HG03139 (cell line): ENCODE measurements at regions not wholly inside any gene's neighbourhood (a gene's known extent, or its start where the extent isn't known, plus 50 kb on each side); places are given as distances from the start of the nearest gene placed in this dataset.

Experiments
- ATAC-seq: cut with Tn5 transposase; IDR thresholded peaks from one replicate; pipeline ENCODE4 v1.9.1; 2021; ENCODE audit not compliant: unreplicated experiment

DNA sequence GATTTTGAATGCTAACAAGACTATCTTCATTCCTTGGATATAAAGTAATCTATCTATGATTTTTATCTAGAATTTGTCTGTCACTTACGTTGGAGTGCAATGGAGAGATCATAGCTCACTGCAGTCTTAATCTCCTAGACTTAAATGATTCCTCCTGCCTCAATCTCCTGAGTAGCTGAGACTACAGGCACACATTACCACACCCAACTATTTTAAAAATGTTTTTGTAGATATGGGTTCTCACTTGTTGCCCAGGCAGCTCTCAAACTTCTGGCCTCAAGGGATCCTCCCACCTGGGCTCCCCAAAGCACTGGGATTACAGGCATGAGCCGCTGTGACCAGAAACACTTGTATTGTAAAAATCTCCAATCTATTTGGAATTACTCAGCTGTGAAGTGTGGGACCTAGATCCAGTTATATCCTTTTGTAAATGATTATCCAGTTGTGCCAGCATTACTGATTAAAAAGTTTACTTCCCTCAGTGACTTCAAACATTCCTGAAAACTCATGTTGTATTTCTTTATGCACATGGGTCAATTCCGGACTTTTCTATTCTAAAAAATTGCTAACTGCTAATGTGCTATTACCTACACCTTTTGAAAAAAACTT is 1793.8 kb upstream of the WWC1 start:
- no peak for ATAC-seq

DNA sequence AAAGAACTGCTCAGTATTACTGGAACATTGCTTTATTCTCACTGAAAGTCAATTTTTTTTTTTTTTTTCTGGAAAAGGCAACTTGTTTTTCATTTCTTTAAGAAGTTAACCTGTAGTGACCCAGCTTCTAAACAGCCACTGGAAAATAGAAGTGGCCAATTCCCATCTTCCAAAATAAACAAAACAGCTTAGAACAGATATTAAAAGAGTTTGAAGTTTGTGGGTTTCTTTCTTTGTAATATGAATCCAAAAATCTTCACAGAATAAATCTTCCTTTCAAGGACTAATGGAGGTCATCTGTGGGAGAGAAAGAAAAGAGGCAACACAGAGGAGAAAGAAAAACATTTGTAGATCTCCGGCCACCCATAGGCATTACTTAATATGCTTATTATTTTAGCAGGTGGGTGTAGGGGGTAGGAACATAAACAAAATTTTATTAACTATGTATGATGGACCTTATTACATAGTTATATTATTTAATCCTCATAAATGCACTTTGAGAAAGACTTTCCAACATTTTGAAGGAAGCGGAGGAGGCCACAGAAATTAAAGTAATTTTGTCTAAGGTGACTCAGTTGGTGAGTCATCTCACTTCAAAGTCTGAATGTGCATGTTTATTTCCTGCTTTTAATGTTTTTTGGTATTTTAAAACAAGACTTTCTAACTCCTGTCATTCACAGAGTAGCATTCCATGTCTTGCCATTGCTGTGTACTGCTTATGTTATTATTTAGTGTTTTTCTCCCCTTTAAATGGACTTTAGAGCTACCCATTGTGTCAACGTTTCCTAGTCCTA is 1791.8 kb upstream of the WWC1 start:
- ATAC-seq: no peak

DNA sequence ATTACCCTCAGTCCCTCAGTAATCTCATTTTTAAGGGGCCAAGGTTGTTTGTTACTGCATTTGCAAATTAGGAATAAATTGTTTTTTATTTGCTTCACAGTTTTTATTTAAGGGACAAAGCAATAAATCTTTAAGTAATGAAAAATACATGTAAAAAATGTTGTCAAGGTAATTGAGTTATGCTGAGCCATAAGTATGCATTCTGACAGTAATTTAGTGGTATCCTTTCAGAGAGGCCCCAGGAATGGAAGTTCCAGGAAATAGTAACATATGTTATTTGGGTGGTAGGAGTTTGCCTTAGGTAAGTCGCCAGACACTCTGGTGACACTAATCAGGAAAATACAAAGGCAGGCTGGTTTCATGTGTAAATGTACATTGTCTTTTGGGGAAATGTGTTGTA is 1787.9 kb upstream of the WWC1 start:
- no peak for ATAC-seq

DNA sequence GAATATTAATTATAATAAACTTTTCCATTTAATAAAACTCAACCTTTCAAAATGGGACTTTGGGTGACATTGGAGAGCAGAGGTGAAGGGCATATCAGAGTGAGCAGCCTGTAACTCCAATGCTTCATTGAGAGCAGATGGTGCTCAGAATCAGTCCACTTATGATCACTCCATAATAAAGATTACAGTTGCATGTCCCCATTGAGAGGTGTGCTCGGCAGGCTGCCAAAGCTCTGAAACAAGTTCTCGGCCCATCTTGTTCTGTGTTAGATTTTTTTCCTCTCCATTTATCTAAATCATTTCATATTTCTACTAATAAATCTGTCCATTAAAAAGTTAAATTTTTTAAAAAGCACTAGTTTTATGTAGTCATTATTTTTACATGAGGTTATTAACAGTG is 1786.4 kb upstream of the WWC1 start:
- ATAC-seq: no peak

- ATAC-seq: no peak
Measured at GRCh38 chr5:166505544-166505943, 1785.9 kb upstream of the WWC1 start.

- ATAC-seq: no peak
Measured at GRCh38 chr5:166507810-166508425, 1783.5 kb upstream of the WWC1 start.

- ATAC-seq: no peak
Measured at GRCh38 chr5:166509085-166509484, 1782.4 kb upstream of the WWC1 start.

- ATAC-seq: no peak
Measured at GRCh38 chr5:166517976-166518375, 1773.5 kb upstream of the WWC1 start.

DNA sequence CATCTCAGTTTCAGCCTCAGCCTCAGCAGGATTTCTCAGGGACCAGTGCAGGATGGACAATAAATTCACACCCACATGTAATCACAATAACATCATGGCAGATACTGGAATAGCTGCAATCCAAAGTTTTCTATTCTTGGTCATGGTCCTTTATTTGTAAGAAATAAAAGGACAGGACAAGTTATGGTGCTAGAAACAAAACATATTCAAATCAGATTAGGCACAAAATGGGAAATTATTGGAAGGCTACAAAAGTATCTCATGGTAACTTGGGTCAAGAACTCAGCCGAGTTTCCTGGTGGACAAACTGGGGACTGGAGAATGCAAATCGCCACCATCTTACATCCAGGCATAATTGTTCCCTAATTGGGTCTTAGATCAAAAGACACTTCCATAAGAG is 1768.2 kb upstream of the WWC1 start:
- ATAC-seq: no peak

- no peak for ATAC-seq
Measured at GRCh38 chr5:166529200-166529599, 1762.2 kb upstream of the WWC1 start.

- ATAC-seq: no peak
Measured at GRCh38 chr5:166532456-166533220, 1758.8 kb upstream of the WWC1 start.

GRCh38 chr5:166535641-166536040 is 1755.8 kb upstream of the WWC1 start:
- no peak for ATAC-seq

DNA sequence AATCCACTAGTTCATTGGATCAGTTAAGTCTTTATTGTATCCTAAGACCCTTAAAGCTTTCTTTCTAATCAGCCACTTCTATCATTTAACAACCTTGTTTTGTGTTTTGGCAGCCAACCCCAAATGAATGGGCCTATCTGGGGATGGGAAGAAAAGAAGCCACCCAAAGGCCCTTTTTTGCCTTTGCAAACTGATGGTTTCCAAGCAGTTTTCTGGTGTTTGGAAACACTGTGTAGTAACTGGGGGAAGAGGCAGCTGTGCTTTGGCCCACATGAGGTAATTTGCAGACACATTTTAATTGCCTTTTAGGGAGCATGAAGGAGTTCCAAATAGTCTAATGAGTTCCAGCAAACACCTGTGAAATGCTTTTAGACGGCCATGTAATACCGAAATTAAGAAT is 1751.3 kb upstream of the WWC1 start:
- ATAC-seq: no peak

GRCh38 chr5:166551384-166551783 is 1740.1 kb upstream of the WWC1 start:
- ATAC-seq: no peak

DNA sequence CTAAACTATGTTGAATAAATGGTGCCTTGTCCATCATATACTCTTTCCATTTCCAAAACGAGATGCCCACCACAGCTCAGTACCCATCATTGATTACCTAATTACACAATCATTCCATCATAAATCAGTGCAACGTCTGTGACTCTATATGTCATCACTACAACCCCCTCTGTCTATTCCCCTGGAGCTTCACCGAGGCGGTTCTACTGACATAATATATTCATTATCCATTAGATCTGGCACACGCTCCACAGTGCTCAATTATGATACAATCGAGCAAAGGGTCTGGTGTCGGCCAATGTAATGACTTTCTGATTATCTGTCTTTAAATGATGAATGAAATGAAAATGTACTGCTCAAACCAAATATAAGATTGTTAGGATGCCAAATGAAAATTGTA is 1737.7 kb upstream of the WWC1 start:
- ATAC-seq: no peak

- ATAC-seq: no peak
Measured at GRCh38 chr5:166561759-166562158, 1729.7 kb upstream of the WWC1 start.

DNA sequence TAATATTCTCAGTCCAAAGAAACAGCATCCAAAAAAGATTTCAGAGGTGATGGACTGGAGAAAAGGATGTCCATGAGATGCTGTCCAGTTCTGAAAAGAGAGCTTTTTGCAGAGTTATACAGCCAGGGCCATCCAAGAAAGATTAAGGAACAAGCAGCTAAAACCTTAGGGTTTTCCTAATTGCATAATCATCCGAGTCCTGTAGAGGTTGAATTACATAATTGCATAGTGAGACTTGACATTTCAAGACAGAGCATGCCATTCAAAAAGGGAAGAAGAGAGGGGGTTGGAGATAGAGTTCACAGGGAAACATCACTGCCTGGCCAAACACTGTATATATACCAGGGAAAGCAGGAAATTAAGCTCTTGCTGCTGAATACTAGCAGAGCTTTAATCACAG is 1729.2 kb upstream of the WWC1 start:
- no peak for ATAC-seq

- no peak for ATAC-seq
Measured at GRCh38 chr5:166566725-166567124, 1724.7 kb upstream of the WWC1 start.

- ATAC-seq: no peak
Measured at GRCh38 chr5:166570865-166571264, 1720.6 kb upstream of the WWC1 start.

DNA sequence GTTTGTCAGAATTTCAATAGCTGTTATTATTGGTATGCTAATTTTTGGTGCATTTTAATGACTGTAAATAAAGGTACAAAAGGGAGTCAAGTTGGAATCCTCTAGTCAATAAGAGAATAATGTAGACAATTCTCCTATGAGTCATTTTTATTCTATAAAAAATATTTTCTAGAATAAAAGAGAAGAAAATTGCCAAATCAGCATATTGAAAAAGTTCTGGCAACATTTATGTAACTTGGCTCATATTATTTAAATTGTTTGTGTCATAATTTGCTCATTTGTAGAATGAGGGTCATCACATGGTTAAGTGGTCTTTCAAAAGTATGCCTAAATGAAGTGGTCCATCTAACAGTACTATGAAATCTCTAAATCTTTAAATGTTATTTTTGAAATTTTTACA is 1719.8 kb upstream of the WWC1 start:
- no peak for ATAC-seq

DNA sequence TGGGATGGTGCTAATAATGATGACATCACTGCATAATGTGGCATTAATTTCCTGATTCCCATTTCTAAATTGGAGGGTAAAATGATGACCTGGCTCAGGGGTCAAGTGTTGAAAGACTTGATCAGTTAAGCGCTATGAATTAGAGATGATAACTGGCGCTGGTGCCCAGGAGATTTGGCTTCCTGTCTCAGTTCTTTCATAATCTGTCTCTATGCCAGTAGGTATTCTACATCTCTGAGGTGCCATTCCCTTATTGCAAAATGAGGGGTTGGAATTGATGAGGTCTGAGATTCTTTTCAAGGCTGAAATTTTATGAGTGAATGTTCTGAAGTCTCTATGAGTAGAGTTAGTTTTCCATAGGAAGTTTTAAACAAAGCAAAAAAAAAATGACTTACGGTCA is 1715.1 kb upstream of the WWC1 start:
- no peak for ATAC-seq

GRCh38 chr5:166581826-166582225 is 1709.6 kb upstream of the WWC1 start:
- no peak for ATAC-seq
